NCI-H2196 treated with DMSO at 0.1 percent for 48 hours (cell line): ENCODE measurements at regions not wholly inside any gene's neighbourhood (a gene's known extent, or its start where the extent isn't known, plus 50 kb on each side); places are given as distances from the start of the nearest gene placed in this dataset.

ENCODE experiments used
- DNase-seq: peaks from one replicate; lab custom pipeline; 2025; ENCODE audit not compliant: unreplicated experiment; lab: John Stamatoyannopoulos, UW

DNA sequence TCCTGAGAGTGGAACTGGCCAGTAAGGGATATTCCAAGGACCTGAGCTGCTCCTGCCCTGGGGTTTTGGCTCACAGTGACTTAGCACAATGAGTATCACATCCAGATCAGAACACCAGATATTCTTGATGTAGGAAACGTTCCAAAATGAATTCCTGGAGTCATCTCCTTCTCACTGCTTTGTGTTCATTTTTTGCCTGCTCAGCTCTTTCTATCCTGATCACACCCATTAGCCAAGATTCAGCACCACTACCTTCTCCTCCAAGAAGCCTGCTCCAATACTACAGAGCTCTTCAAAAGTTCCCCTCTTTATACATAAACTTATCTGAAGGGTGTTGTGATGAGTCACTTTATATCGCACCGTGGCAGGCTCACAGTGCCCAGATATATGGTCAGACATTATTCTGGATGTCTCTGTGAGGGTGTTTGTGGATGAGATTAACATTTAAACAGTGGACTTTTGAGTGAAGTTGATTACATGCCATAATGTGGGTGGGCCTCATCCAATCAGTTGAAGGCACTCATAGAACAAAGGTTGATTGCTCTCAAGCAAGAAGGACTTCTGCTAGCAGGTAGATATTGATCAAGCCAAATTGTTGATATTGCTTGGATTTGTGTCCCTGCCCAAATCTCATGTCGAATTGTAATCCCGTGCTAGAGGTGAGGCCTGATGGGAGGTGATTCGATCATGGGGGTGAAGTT, 1155.2 kb upstream of the AUTS2 start:
- DNase-seq, result no peak

DNA sequence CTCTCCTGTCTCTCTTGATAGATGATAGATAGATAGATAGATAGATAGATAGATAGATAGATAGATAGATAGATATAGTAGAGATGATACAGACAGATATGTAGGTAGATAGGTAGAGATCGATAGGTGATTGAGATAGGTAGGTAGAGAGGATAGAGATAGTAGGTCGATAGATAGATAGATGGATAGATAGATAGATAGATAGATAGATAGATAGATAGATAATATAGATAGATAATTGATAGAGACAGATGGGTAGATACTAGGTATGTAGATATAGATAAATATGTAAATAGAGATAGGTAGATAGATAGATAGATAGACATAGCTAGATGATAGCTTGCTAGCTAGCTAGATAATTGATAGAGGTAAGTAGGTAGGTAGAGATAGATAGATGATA, 1154.2 kb upstream of the AUTS2 start:
- no peak for DNase-seq

GRCh38 chr7:68444956-68445355, 1153.3 kb upstream of the AUTS2 start:
- no peak for DNase-seq

DNA sequence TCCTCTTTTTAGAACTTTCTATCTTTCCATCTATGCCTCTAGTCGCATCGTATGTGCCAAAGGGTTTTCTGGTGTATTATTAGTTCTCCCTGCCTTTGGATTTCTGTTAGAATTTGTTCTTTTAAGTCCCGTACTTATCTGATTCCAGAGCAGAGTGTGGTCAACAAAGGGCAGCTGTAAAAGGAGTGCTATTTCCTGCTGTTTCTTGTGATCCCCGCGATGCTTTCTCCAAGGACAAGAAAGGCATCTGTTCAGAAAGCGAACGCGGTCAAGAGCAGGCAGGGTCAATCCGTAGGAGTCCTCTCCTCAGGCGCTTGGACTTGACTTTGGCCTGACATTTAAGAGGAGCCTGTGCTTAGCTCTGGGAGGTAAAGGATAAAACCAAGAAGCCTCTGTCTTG, 1152.1 kb upstream of the AUTS2 start:
- DNase-seq, result no peak

DNA sequence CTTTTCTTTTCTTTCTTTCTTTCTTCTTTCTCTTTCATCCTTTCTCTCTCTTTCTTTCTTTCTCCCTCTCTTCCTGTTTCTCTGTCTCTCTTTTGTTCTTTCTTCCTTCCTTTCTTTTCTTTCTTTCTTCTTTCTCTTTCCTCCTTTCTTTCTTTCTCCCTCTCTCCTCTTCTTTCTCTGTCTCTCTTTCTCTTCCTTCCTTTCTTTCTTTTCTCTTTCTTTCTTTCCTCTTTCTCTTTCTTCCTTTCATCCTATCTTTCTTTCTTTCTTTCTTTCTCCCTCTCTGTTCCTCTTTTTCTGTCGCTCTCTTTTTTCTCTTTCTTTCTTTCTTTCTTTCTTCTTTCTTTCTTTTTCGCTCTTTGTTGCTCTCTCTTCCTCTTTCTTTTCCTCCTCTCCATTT, 1149.2 kb upstream of the AUTS2 start:
- no peak for DNase-seq

GRCh38 chr7:68449816-68450215, 1148.5 kb upstream of the AUTS2 start:
- DNase-seq, result no peak

DNA sequence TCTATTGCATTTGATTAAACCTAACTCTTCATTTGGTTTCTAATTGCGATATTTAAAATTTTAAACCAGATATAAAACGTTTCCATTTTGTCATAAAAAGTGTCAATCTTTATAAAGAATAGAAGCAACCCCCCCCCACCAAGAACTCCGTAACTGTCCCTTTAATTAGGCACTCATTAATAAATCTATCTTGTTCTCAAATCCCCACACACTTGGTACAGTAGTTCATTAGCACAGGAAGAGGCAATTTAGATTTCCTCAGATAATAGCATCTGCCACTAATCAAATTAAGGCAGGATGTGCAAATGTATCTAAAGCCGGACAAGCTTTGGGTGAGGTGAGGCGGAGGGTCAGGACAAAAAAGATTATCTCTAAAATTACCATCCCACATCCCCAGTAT, 1143.3 kb upstream of the AUTS2 start:
- DNase-seq, result no peak

GRCh38 chr7:68456469-68456868, 1141.8 kb upstream of the AUTS2 start:
- DNase-seq, result no peak

DNA sequence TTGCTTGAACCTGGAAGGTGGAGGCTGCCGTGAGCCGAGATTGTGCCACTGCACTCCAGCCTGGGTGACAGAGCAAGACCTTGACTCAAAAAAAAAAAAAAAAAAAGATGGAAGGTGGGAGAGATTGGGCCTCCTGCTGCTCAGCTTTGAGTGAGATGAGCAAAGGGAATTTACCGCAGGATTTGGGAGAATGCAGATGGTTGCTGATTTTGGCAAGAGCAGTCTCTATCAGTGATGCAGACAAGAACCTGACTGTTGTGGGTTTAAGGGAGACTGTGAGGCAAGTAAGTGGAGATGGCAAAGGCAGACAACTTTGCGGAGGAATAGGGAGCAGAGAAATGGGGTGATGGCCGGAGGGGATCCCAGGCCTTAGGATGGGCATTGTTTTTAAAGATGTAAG, 1140.8 kb upstream of the AUTS2 start:
- DNase-seq, result no peak

DNA sequence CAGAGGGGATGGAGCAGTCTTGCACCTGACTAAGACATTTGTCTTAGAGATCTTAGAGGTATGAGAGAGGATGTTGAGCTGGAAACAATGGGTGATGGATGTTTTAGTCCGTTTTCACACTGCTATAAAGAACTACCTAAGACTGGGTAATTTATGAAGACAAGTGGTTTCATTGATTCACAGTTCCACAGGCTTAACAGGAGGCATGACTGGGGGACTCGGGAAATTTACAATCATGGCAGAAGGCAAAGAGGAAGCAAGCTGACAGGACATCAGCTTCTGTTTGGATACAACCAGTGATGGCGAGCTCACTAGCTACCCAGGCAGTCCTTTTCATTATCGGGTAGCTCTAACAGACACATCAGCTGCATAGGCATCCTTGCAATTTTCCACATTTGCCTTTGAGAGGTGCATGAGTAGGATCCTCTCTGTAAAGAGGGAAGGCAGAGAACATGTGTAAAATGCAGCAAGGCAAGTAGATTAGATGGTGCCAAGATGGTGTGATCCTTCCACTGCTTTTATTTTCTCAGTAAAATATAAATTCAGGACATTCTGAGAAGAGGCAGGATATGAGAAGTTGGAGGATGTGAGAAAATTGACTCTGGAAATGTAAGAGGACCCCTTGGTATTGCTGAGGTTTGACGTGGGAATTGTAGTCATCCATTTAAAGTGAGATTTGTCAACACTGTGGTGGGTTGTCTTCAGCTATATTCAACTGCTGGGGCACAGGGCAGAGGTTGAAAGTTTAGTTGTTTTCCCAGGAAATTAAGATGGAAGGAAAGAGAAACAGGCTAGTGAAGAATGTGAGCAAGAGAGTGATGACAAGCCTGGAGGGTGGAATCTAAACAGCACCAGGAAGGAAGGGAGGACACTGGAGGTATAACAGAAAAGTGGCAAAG, 1140.0 kb upstream of the AUTS2 start:
- no peak for DNase-seq

GRCh38 chr7:68461430-68461829, 1136.8 kb upstream of the AUTS2 start:
- no peak for DNase-seq

- DNase-seq, result no peak
Measured at GRCh38 chr7:68470836-68471435, 1127.3 kb upstream of the AUTS2 start.

DNA sequence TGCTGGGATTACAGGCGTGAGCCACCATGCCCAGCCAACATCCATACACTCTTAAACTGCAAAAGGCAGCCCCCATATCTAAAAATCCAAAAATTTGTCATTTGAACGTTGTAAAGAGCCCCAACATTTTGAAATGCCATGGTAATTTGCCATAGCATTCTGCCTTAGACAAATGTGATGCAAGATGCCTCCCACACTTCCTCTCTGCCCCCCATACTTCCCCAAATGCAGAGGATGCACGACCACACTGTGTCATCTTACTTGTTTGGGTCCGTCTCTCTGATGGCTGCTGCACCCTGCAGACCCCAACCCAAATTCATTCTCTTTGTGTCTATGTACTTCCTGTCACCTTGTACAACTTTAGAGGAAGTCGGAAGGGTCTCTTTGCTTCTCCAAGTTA, 1125.6 kb upstream of the AUTS2 start:
- DNase-seq, result no peak

DNA sequence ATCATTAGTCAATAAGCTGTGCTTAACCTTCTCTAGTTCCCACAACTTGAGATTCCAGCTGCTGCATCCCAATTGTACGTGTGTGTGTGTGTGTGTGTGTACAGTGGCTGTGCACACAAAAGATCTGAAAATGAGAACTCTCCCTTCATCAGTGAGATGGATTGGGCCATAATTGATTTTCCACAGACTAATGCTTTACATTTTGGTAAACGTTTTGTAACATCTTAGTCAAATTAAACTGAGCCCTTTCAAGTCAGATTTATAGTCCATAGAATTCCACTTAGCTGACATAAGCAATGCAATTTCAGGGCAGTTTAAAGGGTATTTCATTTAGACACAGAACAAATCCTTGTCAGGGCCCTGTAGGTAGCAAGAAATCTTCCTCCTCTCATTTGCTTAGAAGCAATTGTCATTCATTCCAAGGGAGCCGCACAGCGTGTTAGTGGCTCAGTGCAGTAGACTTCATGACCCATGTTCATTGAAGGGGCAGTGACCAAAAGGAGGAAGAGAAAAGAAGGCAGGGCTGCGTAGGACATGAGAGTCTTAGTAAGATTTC, 1123.5 kb upstream of the AUTS2 start:
- DNase-seq, result no peak

GRCh38 chr7:68476966-68477365, 1121.3 kb upstream of the AUTS2 start:
- DNase-seq, result no peak

DNA sequence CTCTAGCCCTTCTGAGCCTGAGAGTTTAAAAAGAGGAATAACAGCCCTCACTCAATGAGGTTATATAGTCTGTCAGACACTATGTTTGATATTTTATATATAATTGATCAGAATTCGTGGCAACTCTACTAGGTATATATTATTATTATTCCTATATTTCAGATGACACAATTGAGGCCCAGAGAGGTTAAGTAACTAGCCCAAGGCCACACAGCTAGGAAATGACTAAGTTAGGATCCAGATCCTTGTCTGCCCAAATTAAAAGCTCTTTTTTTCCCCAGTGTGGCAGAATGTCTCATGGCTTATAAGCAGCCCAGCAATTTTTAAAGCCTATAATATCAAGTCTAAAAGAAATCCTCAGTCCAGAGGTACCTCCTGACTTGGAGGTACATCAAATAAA, 1119.9 kb upstream of the AUTS2 start:
- no peak for DNase-seq

GRCh38 chr7:68482800-68483199, 1115.5 kb upstream of the AUTS2 start:
- DNase-seq, result no peak

DNA sequence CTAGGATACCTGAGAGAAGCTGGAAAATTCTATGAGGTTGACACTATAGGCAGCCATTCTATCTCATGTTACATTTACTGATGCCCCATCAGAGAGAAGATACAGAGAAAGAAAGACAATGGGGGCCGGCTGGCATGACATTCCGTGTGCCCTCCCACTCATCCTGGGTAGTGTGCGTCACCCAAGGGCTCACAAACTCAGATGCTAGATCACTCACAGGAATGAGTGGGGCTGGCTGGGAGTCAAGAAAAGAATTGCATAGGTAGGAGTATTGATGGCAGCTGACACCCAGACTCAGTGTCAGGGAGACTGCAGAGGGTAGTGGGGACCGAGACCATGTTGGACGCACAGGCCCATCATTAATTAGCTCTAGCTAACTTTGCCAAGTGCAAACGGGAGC, 1113.5 kb upstream of the AUTS2 start:
- no peak for DNase-seq

GRCh38 chr7:68485253-68485917, 1112.9 kb upstream of the AUTS2 start:
- DNase-seq, result no peak

DNA sequence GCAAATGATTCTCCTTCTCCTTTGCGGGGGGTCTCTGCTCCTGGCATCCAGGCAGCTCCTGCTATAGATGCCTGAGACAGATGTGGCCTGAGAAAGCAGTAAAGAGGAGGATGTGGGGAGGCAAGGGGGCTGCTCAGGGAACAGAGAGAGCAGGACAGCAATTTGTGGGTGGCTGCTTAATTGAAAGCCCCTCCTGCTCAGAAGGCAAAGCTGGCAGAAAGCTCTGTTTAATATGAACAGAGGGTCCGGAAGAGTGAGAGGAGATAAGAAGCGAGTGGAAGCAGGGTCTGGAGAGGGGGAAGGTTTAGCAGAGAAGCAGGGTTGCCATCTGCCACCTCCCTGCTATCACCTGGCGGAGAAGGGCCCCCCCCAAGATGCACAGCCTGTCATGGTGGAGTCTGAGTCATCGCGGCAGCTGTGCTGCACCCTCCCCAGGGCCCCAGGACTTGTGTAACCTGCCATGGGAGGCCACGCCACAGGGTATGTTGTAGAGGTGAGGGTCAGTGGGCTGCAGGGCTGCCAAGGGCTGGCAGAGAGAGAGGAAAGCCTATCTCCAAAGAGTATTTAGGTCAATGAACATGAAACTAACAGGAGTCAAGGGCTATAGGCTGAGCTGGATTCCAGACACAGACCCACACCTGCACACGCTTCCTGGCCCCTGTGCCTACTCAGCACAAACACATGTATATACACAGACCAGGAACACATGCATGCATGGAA, 1109.8 kb upstream of the AUTS2 start:
- DNase-seq, result no peak
